Activated CD8-positive, alpha-beta T cell treated with anti-CD3 and anti-CD28 coated beads for 36 hours (primary cell): ENCODE measurements at regions not wholly inside any gene's neighbourhood (a gene's known extent, or its start where the extent isn't known, plus 50 kb on each side); places are given as distances from the start of the nearest gene placed in this dataset.

Experiments
- ATAC-seq: fragments of 200-7000 bp; cut with Tn5 transposase; one replicate; pipeline ENCODE4 v1.10.0; 2021; ENCODE audit warnings: mild to moderate bottlenecking, moderate library complexity
- CTCF ChIA-PET: fragments of 350-600 bp; sonication (Branson Sonifier 250); formaldehyde crosslinking; loops from one replicate; lab custom pipeline; 2021; ENCODE audit warnings: antibody characterized with exemption; lab: Charles Lee
- POLR2A ChIA-PET: fragments of 350-600 bp; sonication (Branson Sonifier 250); formaldehyde crosslinking; loops from one replicate; lab custom pipeline; 2021; ENCODE audit warnings: antibody characterized with exemption; lab: Charles Lee
- DNase-seq: peaks from one replicate; pipeline ENCODE4 v3.0.0-alpha.2; 2020
- H3K27ac Mint-ChIP-seq: one replicate; pipeline ENCODE4 v1.8.0; 2021; ENCODE audit warnings: mild to moderate bottlenecking, mixed read lengths
- H3K27me3 Mint-ChIP-seq: one replicate; pipeline ENCODE4 v1.8.0; 2021; ENCODE audit warnings: mixed read lengths
- H3K36me3 Mint-ChIP-seq: one replicate; pipeline ENCODE4 v1.8.0; 2021; ENCODE audit warnings: low read depth, mixed read lengths
- H3K4me1 Mint-ChIP-seq: one replicate; pipeline ENCODE4 v1.8.0; 2021; ENCODE audit warnings: low read depth, mixed read lengths
- H3K4me3 Mint-ChIP-seq: one replicate; pipeline ENCODE4 v1.8.0; 2021; ENCODE audit warnings: mild to moderate bottlenecking, moderate library complexity, mixed read lengths
- H3K9me3 Mint-ChIP-seq: one replicate; pipeline ENCODE4 v1.8.0; 2021; ENCODE audit warnings: mixed read lengths
- CTCF ChIP-seq: fragments of 200-600 bp; IDR thresholded peaks from one replicate; pipeline ENCODE4 v1.8.0; 2022; ENCODE audit warnings: antibody characterized with exemption, mild to moderate bottlenecking
- intact Hi-C: fragments of 100-400 bp; cut with micrococcal nuclease; formaldehyde crosslinking; loops from one replicate; pipeline ENCODE4 v1.10.0; 2022

- H3K9me3 Mint-ChIP-seq = no peaks in the 10 kb centered on the region
- H3K27ac Mint-ChIP-seq = no peak overlapping the region
- no peak for TF ChIP-seq CTCF
- H3K4me3 Mint-ChIP-seq = no peak overlapping the region
- no peaks in the 10 kb centered on the region for H3K27me3 Mint-ChIP-seq
- H3K36me3 Mint-ChIP-seq = no peaks in the 10 kb centered on the region
- H3K4me1 Mint-ChIP-seq = no peaks in the 10 kb centered on the region
- ATAC-seq (no peak), DNase-seq (no peak)
- ChIA-PET POLR2A (no interaction called here), CTCF (no interaction called here)
- intact Hi-C loops = no loop called here
These were observed 207.6 kb upstream of the SMIM21 start for GRCh38 chr18:75635096-75635495.

GRCh38 chr18:75625966-75626365, 198.5 kb upstream of the SMIM21 start:
- DNase-seq = no peak
- H3K36me3 Mint-ChIP-seq = no peaks in the 10 kb centered on the region
- no peaks in the 10 kb centered on the region for H3K4me1 Mint-ChIP-seq
- no peaks in the 10 kb centered on the region for H3K9me3 Mint-ChIP-seq
- POLR2A ChIA-PET = no interaction called here
- TF ChIP-seq CTCF = no peak
- intact Hi-C loops = no loop called here
- H3K27me3 Mint-ChIP-seq = peaks cover 5% of the 10 kb centered on the region
- ATAC-seq = no peak
- H3K4me3 Mint-ChIP-seq = no peak overlapping the region
- CTCF ChIA-PET = no interaction called here
- no peak overlapping the region for H3K27ac Mint-ChIP-seq

- H3K36me3 Mint-ChIP-seq = no peaks in the 10 kb centered on the region
- intact Hi-C loops = no loop called here
- H3K27me3 Mint-ChIP-seq = peaks cover 5% of the 10 kb centered on the region
- H3K4me3 Mint-ChIP-seq = no peak overlapping the region
- no peak overlapping the region for H3K27ac Mint-ChIP-seq
- ChIA-PET POLR2A (no interaction called here), CTCF (no interaction called here)
- H3K4me1 Mint-ChIP-seq = no peaks in the 10 kb centered on the region
- TF ChIP-seq CTCF = no peak
- ATAC-seq (no peak), DNase-seq (no peak)
- no peaks in the 10 kb centered on the region for H3K9me3 Mint-ChIP-seq
These were observed 197.4 kb upstream of the SMIM21 start for GRCh38 chr18:75624869-75625268.

- intact Hi-C loops = no loop called here
- no peak overlapping the region for H3K27ac Mint-ChIP-seq
- no peak for ATAC-seq
- H3K9me3 Mint-ChIP-seq = no peaks in the 10 kb centered on the region
- no peak for DNase-seq
- no peaks in the 10 kb centered on the region for H3K36me3 Mint-ChIP-seq
- H3K4me3 Mint-ChIP-seq = no peak overlapping the region
- CTCF ChIA-PET = no interaction called here
- no peak for TF ChIP-seq CTCF
- peaks cover 4% of the 10 kb centered on the region for H3K27me3 Mint-ChIP-seq
- POLR2A ChIA-PET = no interaction called here
- H3K4me1 Mint-ChIP-seq = no peaks in the 10 kb centered on the region
These were observed 194.3 kb upstream of the SMIM21 start for GRCh38 chr18:75621818-75622217.

GRCh38 chr18:75618146-75618545, 190.6 kb upstream of the SMIM21 start:
- H3K27me3 Mint-ChIP-seq = peaks cover 9% of the 10 kb centered on the region
- no peak for TF ChIP-seq CTCF
- no peak for ATAC-seq
- ChIA-PET CTCF (no interaction called here), POLR2A (no interaction called here)
- H3K36me3 Mint-ChIP-seq = no peaks in the 10 kb centered on the region
- intact Hi-C loops = no loop called here
- no peak for DNase-seq
- H3K4me3 Mint-ChIP-seq = no peak overlapping the region
- H3K4me1 Mint-ChIP-seq = no peaks in the 10 kb centered on the region
- no peak overlapping the region for H3K27ac Mint-ChIP-seq
- H3K9me3 Mint-ChIP-seq = no peaks in the 10 kb centered on the region
